AG04450 (cell line): ENCODE measurements at regions not wholly inside any gene's neighbourhood (a gene's known extent, or its start where the extent isn't known, plus 50 kb on each side); places are given as distances from the start of the nearest gene placed in this dataset.
"Not testable (repeated sequence)": the region's sequence is repeated elsewhere in the genome, so short reads cannot be mapped to it uniquely, and the experiment has no call there.

Source experiments
- CTCF ChIA-PET: fragments of 300-600, 350-600 bp; formaldehyde crosslinking; extraction: SDS; loops from one replicate; lab custom pipeline; 2022; ENCODE audit warnings: antibody characterized with exemption, inconsistent platforms; lab: Charles Lee
- POLR2A ChIA-PET: fragments of 350-600 bp; formaldehyde crosslinking; extraction: SDS; loops from one replicate; lab custom pipeline; 2021; ENCODE audit warnings: antibody characterized with exemption, inconsistent platforms; lab: Yijun Ruan, JAX
- DNase-seq: peaks from one replicate; pipeline ENCODE4 v3.0.0-alpha.2; 2011; ENCODE audit warnings: low read depth, low spot score
- H3K27ac ChIP-seq: one replicate; pipeline ENCODE4 v1.5.1; 2012; ENCODE audit warnings: low read depth, low read length, control low read depth
- H3K27me3 ChIP-seq: one replicate; pipeline ENCODE4 v1.6.0; 2012; ENCODE audit warnings: low read length; ENCODE audit not compliant: control insufficient read depth, insufficient read depth
- H3K4me3 ChIP-seq: 2 replicates; pipeline ENCODE4 v1.5.1; 2011; ENCODE audit warnings: mild to moderate bottlenecking, low read depth, low read length, control low read depth
- H3K9me3 ChIP-seq: 2 replicates; pipeline ENCODE4 v1.5.1; 2012; ENCODE audit warnings: low read length; ENCODE audit not compliant: control insufficient read depth, insufficient read depth
- CTCF ChIP-seq: IDR thresholded peaks from 2 replicates; pipeline ENCODE4 v1.5.1; 2011; ENCODE audit warnings: low read depth, low read length, control low read depth, inconsistent platforms

GRCh38 chr6:157727629-157728182 lies 95.3 kb upstream of the SNX9 start:
- Histone ChIP-seq H3K27ac (no peak overlapping the region), H3K4me3 (no peak overlapping the region), H3K9me3 (peaks cover 7% of the 10 kb centered on the region; the same call in 1 of the 2 replicates), H3K27me3 (peaks cover 17% of the 10 kb centered on the region)
- TF ChIP-seq CTCF = no peak
- POLR2A ChIA-PET = no interaction called here
- CTCF ChIA-PET = interaction anchor here (0.9 kb wide), 1 partner anchor 29 kb away, joined by 4 read pairs; no protein-coding TSS in a partner anchor
- no peak for DNase-seq

GRCh38 chr6:157728183-157728881 lies 94.7 kb upstream of the SNX9 start:
- no peak for DNase-seq
- H3K4me3 ChIP-seq = no peak overlapping the region
- ChIA-PET POLR2A (no interaction called here), CTCF (no interaction called here)
- H3K9me3 ChIP-seq = peaks cover 7% of the 10 kb centered on the region; the same call in 1 of the 2 replicates
- H3K27ac ChIP-seq = no peak overlapping the region
- peaks cover 17% of the 10 kb centered on the region for H3K27me3 ChIP-seq
- TF ChIP-seq CTCF = no peak

GRCh38 chr6:157731221-157731620 lies 91.8 kb upstream of the SNX9 start:
- CTCF ChIA-PET = no interaction called here
- no peaks in the 10 kb centered on the region for H3K9me3 ChIP-seq
- peaks cover 7% of the 10 kb centered on the region for H3K27me3 ChIP-seq
- no peak overlapping the region for H3K4me3 ChIP-seq
- POLR2A ChIA-PET = no interaction called here
- H3K27ac ChIP-seq = no peak overlapping the region
- TF ChIP-seq CTCF = no peak
- DNase-seq = no peak

GRCh38 chr6:157732007-157732406 lies 91.0 kb upstream of the SNX9 start:
- Histone ChIP-seq H3K4me3 (no peak overlapping the region), H3K27me3 (peaks cover 7% of the 10 kb centered on the region), H3K27ac (no peak overlapping the region), H3K9me3 (no peaks in the 10 kb centered on the region)
- DNase-seq = no peak
- TF ChIP-seq CTCF = no peak
- POLR2A ChIA-PET = no interaction called here
- CTCF ChIA-PET = no interaction called here

GRCh38 chr6:157732416-157733161 lies 90.5 kb upstream of the SNX9 start:
- no peak for DNase-seq
- no peak overlapping the region for H3K4me3 ChIP-seq
- H3K27ac ChIP-seq = no peak overlapping the region
- no peak for TF ChIP-seq CTCF
- ChIA-PET CTCF (no interaction called here), POLR2A (no interaction called here)
- no peaks in the 10 kb centered on the region for H3K9me3 ChIP-seq
- peaks cover 7% of the 10 kb centered on the region for H3K27me3 ChIP-seq

- CTCF ChIA-PET = interaction anchor here (0.8 kb wide), 1 partner anchor 20 kb away, joined by 3 read pairs; no protein-coding TSS in a partner anchor
- H3K27ac ChIP-seq, POLR2A ChIA-PET, H3K9me3 ChIP-seq, H3K27me3 ChIP-seq, DNase-seq, H3K4me3 ChIP-seq: not testable (repeated sequence)
Observed at GRCh38 chr6:157736555-157736954, 86.5 kb upstream of the SNX9 start.
